NB4 (cell line): ENCODE measurements at regions not wholly inside any gene's neighbourhood (a gene's known extent, or its start where the extent isn't known, plus 50 kb on each side); places are given as distances from the start of the nearest gene placed in this dataset.
"Not testable (repeated sequence)": the region's sequence is repeated elsewhere in the genome, so short reads cannot be mapped to it uniquely, and the experiment has no call there.

Source experiments
- CTCF ChIP-seq: IDR thresholded peaks from one replicate; pipeline ENCODE4 v1.5.1; 2012; ENCODE audit warnings: low read depth, low read length
- MAX ChIP-seq: IDR thresholded peaks from 2 replicates; pipeline ENCODE4 v1.6.1; 2011; ENCODE audit warnings: low read depth, low read length
- POLR2A ChIP-seq: IDR thresholded peaks from 2 replicates; pipeline ENCODE4 v1.6.1; 2011; ENCODE audit warnings: mild to moderate bottlenecking; ENCODE audit not compliant: insufficient read length; ENCODE audit errors: extremely low read depth

GRCh38 chr7:69432276-69432675, 166.0 kb upstream of the AUTS2 start:
- TF ChIP-seq POLR2A, CTCF, MAX: not testable (repeated sequence)
